T-helper 2 cell treated with Interferon-gamma antibody and Interleukin-4, amounts not matched to agents 5 μg/mL and 100 μg/mL, for 36 hours (primary cell): ENCODE measurements at regions not wholly inside any gene's neighbourhood (a gene's known extent, or its start where the extent isn't known, plus 50 kb on each side); places are given as distances from the start of the nearest gene placed in this dataset.

Source experiments
- DNase-seq: peaks from one replicate; pipeline ENCODE4 v3.0.0; 2021; ENCODE audit warnings: low spot score
- H3K27ac Mint-ChIP-seq: one replicate; pipeline ENCODE4 v1.8.0; 2021; ENCODE audit warnings: mild to moderate bottlenecking, mixed read lengths
- H3K27me3 Mint-ChIP-seq: one replicate; pipeline ENCODE4 v1.8.0; 2021; ENCODE audit warnings: low read depth, mixed read lengths
- H3K36me3 Mint-ChIP-seq: one replicate; pipeline ENCODE4 v1.8.0; 2021; ENCODE audit warnings: low read depth, mixed read lengths
- H3K4me1 Mint-ChIP-seq: one replicate; pipeline ENCODE4 v1.8.0; 2021; ENCODE audit warnings: low read depth, mixed read lengths
- H3K4me3 Mint-ChIP-seq: one replicate; pipeline ENCODE4 v1.8.0; 2022; ENCODE audit warnings: mild to moderate bottlenecking, moderate library complexity, mixed read lengths
- H3K9me3 Mint-ChIP-seq: one replicate; pipeline ENCODE4 v1.8.0; 2021; ENCODE audit warnings: mixed read lengths

DNA sequence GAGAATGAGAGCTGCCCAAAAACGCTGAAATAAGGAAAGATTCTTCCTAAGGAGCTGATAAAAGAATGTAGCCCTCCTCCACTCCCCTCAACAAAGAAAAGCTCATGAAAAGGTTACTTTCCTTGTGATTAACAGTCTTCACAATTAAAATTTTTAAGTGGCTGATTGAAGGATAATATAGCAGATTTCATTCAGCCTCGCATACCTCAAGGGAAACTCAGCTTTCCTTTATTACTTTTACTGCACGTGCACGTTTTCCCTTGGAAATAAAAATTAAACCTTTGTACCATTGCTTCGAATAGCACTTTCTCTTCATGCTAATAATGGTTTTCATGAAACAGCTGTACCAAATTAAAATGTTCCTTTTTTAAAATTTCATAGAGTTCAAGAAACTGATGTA lies 234.0 kb upstream of the GRAMD2B start:
- H3K36me3 Mint-ChIP-seq = no peaks in the 10 kb centered on the region
- no peak overlapping the region for H3K4me3 Mint-ChIP-seq
- no peaks in the 10 kb centered on the region for H3K27me3 Mint-ChIP-seq

DNA sequence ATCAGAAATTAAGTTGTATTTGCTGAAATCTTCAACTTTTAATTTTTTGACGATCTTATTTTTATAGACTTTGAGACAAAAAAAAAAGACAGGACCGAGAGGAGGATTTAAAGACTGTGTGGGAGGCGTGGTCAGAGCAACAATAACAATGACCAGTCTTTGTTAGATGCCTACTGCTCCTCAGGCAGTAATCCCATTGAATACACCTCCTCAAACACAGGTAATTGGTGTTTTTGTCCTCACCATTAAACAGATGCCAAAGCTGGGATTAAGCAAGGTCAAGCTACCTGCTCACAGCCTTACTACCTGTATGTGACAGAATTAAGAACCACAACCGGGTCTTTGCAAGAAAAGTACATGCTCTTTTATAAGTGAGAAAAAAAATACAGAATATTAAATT lies 233.3 kb upstream of the GRAMD2B start:
- Mint-ChIP-seq H3K4me1 (no peaks in the 10 kb centered on the region), H3K27me3 (no peaks in the 10 kb centered on the region), H3K9me3 (no peaks in the 10 kb centered on the region), H3K4me3 (no peak overlapping the region), H3K27ac (no peak overlapping the region), H3K36me3 (no peaks in the 10 kb centered on the region)
- no peak for DNase-seq

More for the DNA sequence above, 234.0 kb upstream of the GRAMD2B start:
- H3K9me3 Mint-ChIP-seq = no peaks in the 10 kb centered on the region
- no peaks in the 10 kb centered on the region for H3K4me1 Mint-ChIP-seq
- no peak for DNase-seq
- no peak overlapping the region for H3K27ac Mint-ChIP-seq

DNA sequence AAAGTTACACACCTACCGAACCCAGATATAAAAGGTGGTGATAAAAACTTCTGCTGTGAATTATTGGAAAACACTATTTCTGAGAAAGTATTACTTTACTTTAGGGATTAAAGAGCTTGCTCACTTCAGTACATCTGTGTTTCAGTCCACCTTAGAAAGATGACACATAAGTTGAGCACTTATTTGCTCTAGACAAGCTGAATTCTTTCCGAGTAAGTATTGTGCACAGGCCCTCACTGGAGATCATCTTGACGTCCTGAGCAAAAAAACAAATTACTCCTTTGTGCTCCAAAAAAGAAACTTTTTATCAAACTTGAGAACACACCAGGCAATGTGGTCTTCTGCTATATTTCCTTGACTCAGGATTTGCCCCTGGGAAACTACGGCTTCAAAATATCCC lies 231.0 kb upstream of the GRAMD2B start:
- no peak for DNase-seq
- Mint-ChIP-seq H3K27me3 (no peaks in the 10 kb centered on the region), H3K27ac (no peak overlapping the region)

DNA sequence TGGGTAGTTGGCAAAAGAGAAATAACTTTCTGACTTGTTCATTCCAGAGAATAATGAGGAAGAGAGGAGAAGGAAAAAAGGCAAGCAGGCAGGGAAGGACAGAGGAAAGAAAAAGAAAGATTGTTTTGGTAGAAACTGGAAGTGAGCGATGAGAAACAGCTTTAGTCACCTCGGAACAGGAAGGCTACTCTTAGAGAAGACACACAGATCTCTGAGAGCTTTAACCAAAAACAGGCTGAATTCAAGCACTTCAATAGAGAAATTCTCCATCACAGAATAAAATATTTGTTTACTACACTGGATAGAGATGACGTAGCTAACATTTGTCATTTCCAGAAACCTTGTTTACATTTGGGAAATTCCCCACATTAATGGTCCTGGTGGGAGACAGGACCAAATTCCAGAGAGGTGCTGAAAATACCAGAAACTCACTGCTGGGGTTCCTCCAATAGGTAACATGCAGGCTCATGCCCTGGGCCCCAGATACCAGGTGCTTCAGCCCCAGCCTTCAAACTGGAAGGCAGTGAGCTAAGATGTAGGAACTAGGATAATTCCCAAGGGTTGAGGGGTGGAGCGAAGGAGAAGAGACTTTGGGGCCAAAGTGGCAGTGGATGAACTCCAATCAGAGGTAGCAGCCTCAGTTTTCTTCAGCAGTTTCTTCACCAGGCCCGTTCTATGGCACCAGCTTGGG lies 227.7 kb upstream of the GRAMD2B start:
- Mint-ChIP-seq H3K36me3 (no peaks in the 10 kb centered on the region), H3K27me3 (no peaks in the 10 kb centered on the region), H3K4me3 (no peak overlapping the region), H3K27ac (no peak overlapping the region), H3K4me1 (no peaks in the 10 kb centered on the region), H3K9me3 (no peaks in the 10 kb centered on the region)
- no peak for DNase-seq

More for the DNA sequence above, 231.0 kb upstream of the GRAMD2B start:
- Mint-ChIP-seq H3K4me1 (no peaks in the 10 kb centered on the region), H3K36me3 (no peaks in the 10 kb centered on the region), H3K9me3 (no peaks in the 10 kb centered on the region), H3K4me3 (no peak overlapping the region)

DNA sequence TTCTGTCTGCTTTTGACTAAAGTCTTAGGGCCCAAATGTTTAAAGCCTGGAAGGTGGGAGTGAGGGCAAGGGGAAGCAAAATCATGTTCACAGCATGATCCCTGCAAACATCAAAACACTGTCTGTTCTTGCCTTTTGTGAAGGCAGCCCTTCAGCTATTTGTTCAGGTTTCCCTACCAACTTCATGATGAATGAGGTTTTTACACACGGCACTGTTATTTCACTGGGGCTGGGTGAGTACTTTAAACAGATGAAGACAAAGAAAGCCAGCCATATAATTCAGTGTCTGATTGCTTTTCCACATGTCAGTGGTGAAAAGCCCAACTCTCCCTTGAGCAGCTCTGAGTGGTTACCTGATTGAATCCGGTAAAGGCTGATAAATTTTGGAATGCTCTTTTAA lies 224.7 kb upstream of the GRAMD2B start:
- H3K4me3 Mint-ChIP-seq = no peak overlapping the region
- H3K27me3 Mint-ChIP-seq = no peaks in the 10 kb centered on the region
- no peak for DNase-seq
- H3K9me3 Mint-ChIP-seq = no peaks in the 10 kb centered on the region
- H3K36me3 Mint-ChIP-seq = no peaks in the 10 kb centered on the region
- H3K27ac Mint-ChIP-seq = no peak overlapping the region
- H3K4me1 Mint-ChIP-seq = no peaks in the 10 kb centered on the region

DNA sequence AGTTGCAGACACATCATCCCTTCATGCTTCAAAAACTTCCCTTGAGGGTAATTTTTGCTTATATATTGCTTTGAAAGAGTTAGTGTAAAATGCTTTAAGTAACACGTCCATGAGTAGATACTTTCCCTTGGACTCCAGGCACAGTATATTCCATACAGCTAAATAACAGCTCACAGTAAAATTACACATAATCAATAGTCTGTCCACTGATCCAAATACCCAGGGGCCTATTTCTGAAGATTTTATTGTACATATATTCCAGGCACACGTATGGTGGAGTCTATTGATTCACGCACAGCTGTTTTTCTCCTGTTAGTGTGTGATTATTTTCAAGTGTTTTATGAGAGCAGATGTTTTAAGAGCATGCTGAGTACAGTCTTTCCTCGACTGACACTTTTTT lies 223.7 kb upstream of the GRAMD2B start:
- Mint-ChIP-seq H3K4me1 (no peaks in the 10 kb centered on the region), H3K36me3 (no peaks in the 10 kb centered on the region), H3K9me3 (no peaks in the 10 kb centered on the region), H3K4me3 (no peak overlapping the region), H3K27me3 (no peaks in the 10 kb centered on the region), H3K27ac (no peak overlapping the region)
- DNase-seq = no peak

DNA sequence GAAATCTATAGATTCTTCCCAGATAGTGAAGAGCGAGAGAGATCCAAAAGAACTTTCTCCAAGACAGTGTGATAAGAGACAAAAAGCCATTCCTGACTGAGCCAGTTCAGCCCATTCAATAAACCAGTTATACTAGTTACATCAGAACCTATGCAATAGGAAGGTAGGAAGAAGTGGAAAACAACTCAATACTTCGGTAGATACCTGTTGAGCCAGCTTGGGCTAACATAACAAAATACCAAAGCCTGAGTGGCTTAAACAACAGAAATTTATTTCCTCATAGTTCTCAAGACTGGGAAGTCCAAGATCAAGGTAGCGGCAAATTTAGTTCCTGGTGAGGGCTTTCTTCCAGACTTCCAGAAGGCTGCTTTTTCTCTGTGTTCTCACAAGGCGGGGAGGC lies 214.5 kb upstream of the GRAMD2B start:
- no peak overlapping the region for H3K27ac Mint-ChIP-seq
- no peaks in the 10 kb centered on the region for H3K4me1 Mint-ChIP-seq
- no peak overlapping the region for H3K4me3 Mint-ChIP-seq
- H3K9me3 Mint-ChIP-seq = no peaks in the 10 kb centered on the region
- DNase-seq = no peak
- no peaks in the 10 kb centered on the region for H3K27me3 Mint-ChIP-seq
- no peaks in the 10 kb centered on the region for H3K36me3 Mint-ChIP-seq

DNA sequence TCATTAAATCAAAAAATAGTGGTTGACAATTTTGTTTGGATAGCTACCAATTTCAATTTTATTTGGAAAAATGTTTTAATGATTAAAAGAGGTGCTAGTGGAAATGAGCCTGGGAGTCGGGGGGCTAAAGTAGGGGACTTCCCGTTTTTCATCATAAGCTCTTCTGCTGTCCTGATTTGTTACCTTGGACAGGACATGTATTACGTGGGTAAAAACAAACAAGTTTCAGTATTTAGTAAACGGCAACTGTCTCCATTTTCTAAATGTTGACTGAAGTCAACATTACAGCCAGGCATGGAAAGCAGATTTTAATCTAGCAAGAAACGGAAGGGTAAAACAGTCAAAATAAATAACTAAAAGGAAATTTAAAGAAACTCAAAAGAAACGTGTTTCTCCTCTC lies 212.3 kb upstream of the GRAMD2B start:
- H3K27me3 Mint-ChIP-seq = no peaks in the 10 kb centered on the region
- H3K36me3 Mint-ChIP-seq = no peaks in the 10 kb centered on the region
- H3K9me3 Mint-ChIP-seq = no peaks in the 10 kb centered on the region
- H3K27ac Mint-ChIP-seq = no peak overlapping the region
- no peak for DNase-seq
- H3K4me3 Mint-ChIP-seq = no peak overlapping the region
- no peaks in the 10 kb centered on the region for H3K4me1 Mint-ChIP-seq

DNA sequence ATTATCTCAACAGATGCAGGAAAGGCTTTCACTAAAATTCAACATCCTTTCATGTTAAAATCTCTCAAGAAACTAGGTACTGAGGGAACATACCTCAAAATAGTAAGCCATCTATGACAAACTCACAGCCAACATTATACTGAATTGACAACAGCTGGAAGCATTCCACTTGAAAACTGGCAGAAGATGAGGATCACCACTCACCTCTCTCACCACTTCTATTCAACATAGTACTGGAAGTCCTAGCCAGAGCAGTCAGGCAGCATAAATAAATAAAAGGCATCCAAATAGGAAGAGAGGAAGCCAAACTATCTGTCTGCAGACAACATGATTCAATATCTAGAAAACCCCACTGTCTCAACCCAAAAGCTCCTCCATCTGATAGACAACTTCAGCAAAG lies 203.6 kb upstream of the GRAMD2B start:
- H3K27me3 Mint-ChIP-seq = no peaks in the 10 kb centered on the region
- H3K9me3 Mint-ChIP-seq = peaks cover 3% of the 10 kb centered on the region
- H3K4me3 Mint-ChIP-seq = no peak overlapping the region
- DNase-seq = no peak
- no peak overlapping the region for H3K27ac Mint-ChIP-seq
- H3K4me1 Mint-ChIP-seq = no peaks in the 10 kb centered on the region
- no peaks in the 10 kb centered on the region for H3K36me3 Mint-ChIP-seq

DNA sequence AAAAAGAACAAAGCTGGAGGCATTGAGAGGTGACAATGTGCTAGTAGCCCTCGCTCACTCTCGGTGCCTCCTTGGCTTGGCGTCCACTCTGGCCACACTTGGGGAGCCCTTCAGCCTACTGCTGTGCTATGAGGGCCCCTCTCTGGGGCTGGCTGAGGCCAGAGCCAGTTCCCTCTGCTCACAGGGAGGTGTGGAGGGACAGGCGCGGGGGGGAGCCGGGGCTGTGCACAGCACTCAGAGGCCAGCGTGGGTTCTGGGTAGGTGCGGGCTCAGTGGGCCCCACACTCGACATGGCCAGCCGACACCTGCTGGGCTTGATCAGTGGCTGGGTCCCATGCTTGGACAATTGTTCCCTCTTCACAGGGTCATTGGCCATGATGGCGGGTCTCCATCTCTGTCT lies 202.5 kb upstream of the GRAMD2B start:
- no peaks in the 10 kb centered on the region for H3K27me3 Mint-ChIP-seq
- peaks cover 3% of the 10 kb centered on the region for H3K9me3 Mint-ChIP-seq

DNA sequence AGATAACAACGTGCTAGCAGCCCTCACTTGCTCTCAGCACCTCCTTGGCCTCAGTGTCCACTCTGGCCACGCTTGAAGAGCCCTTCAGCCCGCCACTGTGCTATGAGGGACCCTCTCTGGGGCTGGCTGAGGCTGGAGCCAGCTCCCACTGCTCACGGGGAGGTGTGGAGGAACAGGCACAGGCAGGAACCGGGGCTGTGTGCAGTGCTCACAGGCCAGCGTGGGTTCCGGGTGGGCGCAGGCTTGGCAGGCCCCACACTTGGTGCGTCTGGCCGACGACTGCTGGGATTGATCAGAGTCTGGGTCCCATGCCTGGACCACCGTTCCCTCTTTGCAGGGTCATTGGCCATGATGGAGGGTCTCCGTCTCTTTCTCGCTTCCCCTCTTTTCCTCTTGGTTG lies 194.3 kb upstream of the GRAMD2B start:
- Mint-ChIP-seq H3K27me3 (no peaks in the 10 kb centered on the region), H3K4me3 (no peak overlapping the region), H3K9me3 (peaks cover 14% of the 10 kb centered on the region), H3K27ac (no peak overlapping the region), H3K36me3 (no peaks in the 10 kb centered on the region), H3K4me1 (no peaks in the 10 kb centered on the region)
- no peak for DNase-seq

More for the DNA sequence above, 202.5 kb upstream of the GRAMD2B start:
- Mint-ChIP-seq H3K27ac (no peak overlapping the region), H3K4me1 (no peaks in the 10 kb centered on the region), H3K4me3 (no peak overlapping the region), H3K36me3 (no peaks in the 10 kb centered on the region)
- no peak for DNase-seq

DNA sequence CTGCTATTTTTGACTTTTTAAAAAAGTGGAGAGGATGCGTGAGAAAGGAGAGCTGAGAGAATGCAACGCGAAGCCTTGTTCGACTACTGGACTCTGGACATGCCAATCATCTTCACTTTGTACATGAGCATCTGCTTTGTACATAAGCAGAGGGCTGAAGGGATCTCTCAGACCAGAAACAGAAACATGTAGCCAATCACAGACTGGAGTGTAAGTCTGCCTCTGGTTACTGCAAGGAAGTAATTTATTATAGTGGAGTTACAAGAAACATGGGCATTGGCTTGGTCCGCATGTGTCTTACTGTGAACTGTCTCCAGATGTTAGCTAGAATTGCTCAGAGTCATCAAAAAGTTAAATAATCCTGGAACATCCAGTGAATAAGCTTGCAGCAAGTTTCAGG lies 190.0 kb upstream of the GRAMD2B start:
- no peak overlapping the region for H3K4me3 Mint-ChIP-seq
- H3K4me1 Mint-ChIP-seq = no peaks in the 10 kb centered on the region
- DNase-seq = no peak
- no peaks in the 10 kb centered on the region for H3K27me3 Mint-ChIP-seq
- peaks cover 1% of the 10 kb centered on the region for H3K9me3 Mint-ChIP-seq
- H3K27ac Mint-ChIP-seq = no peak overlapping the region
- H3K36me3 Mint-ChIP-seq = no peaks in the 10 kb centered on the region

DNA sequence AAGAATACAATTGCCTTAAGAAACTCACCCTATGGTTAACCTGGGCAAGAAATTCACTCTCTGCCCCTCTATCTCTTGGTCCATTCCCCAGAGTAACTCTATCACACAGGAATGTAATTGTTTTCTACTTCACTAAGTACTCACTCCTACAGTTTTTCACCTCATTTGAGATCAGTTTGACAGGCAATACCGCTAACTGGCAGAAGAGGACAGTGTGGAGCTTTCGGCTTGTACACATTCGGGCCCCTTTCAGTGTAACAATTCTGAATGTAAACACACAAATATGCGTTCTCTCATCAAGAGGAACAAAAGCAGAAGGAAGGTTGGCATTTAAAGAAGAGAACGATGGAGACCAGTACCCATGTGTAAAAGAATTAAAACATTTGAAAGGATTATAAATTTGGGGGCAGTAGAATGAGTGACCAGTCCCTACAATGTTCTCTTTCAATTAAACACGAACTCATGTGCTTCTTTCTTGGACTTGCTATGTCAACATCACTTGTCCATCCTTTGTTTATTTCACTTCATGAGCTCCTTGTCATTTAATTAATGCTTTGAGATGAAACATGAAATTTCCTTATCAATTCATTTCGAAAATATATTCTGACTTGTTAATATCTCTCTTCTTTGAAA lies 188.5 kb upstream of the GRAMD2B start:
- Mint-ChIP-seq H3K4me3 (no peak overlapping the region), H3K36me3 (no peaks in the 10 kb centered on the region), H3K4me1 (no peaks in the 10 kb centered on the region), H3K27me3 (no peaks in the 10 kb centered on the region), H3K9me3 (no peaks in the 10 kb centered on the region), H3K27ac (no peak overlapping the region)
- no peak for DNase-seq

DNA sequence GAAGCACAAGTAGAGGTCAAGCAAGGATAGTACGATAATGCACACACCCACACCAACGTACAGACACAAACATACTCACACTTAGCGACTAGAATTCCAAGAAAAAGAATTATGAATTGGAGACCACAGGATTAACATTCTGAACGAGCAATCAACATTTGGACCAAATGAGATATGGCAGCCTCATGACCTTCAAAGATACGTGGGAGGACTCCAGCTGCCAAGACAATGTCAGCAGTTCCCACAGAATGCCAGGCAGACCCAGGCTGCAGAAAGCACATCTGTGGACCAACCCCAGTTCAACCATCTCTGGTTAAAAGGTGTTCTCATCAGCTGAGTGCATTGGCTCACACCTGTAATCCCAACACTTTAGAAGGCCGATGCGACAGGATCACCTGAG lies 187.6 kb upstream of the GRAMD2B start:
- Mint-ChIP-seq H3K4me1 (no peaks in the 10 kb centered on the region), H3K27ac (no peak overlapping the region), H3K4me3 (no peak overlapping the region), H3K27me3 (no peaks in the 10 kb centered on the region), H3K36me3 (no peaks in the 10 kb centered on the region), H3K9me3 (no peaks in the 10 kb centered on the region)
- no peak for DNase-seq

DNA sequence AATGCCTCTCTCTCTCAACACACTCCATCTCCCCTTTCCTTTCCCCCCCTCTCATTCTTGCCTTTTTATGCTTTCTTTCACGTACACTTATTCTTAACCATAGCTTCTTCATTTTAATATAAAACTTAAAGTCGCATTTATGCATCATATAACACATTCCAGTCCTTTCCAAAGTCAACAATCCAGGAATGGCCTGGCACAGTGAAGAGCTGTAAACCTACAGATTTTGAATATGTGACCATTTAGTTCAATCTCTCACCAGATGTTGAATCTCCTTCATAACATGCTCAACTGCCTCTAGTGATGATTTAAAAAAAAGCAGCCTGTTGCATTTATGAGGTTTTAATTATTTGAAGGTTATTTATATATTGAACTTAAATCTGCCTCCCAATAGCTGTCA lies 186.2 kb upstream of the GRAMD2B start:
- Mint-ChIP-seq H3K9me3 (no peaks in the 10 kb centered on the region), H3K4me3 (no peak overlapping the region), H3K36me3 (no peaks in the 10 kb centered on the region), H3K27me3 (no peaks in the 10 kb centered on the region), H3K4me1 (no peaks in the 10 kb centered on the region), H3K27ac (no peak overlapping the region)
- no peak for DNase-seq
